ENCODE measurements at regions not wholly inside any gene's neighbourhood (a gene's known extent, or its start where the extent isn't known, plus 50 kb on each side); places are given as distances from the start of the nearest gene placed in this dataset.
"Not testable (repeated sequence)": the region's sequence is repeated elsewhere in the genome, so short reads cannot be mapped to it uniquely, and the experiment has no call there.

DNA sequence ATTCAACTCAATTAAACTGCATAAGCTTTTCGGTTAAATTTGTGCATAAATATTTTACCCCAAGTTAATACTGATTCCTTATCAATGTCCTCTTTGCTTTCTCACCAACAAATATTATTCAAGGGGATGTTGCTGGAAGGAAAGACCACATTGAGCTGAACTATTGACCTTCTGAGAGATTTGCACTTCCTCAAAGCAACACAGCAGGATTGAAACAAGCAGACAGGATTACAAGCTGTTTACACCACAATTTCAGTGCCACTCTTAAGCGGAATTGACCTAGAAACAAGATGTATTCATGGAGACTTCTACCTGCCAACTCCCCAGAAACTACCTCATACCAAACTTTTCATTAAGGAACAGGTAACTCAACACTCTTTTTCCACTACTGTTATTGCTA lies 96.5 kb upstream of the DUSP21 start:
- no peaks in the 10 kb centered on the region for H3K36me3 ChIP-seq (ENCODE audit: insufficient read depth, low read length)
- no peaks in the 10 kb centered on the region for H3K9me3 ChIP-seq (ENCODE audit: low read length)
- intact Hi-C loops (cut with micrococcal nuclease; ENCODE audit: unreplicated experiment): no loop called here
- no peaks in the 10 kb centered on the region for H3K9me2 ChIP-seq (ENCODE audit: insufficient read depth, low read length)
- no peak overlapping the region for H2AFZ ChIP-seq (ENCODE audit: low read length)
- H3K4me1 ChIP-seq (ENCODE audit: insufficient read depth, low read length, poor library complexity, severe bottlenecking): no peaks in the 10 kb centered on the region
- no peak overlapping the region for H3K4me3 ChIP-seq (ENCODE audit: low read depth, low read length, poor library complexity, severe bottlenecking)
- no peak overlapping the region for H3K27ac ChIP-seq (ENCODE audit: low read depth, low read length, poor library complexity, severe bottlenecking)
- H3K4me2 ChIP-seq (ENCODE audit: low read length): no peak overlapping the region
- ChIA-PET POLR2A (no interaction called here), CTCF (ENCODE audit: unreplicated experiment) (no interaction called here)
- BruUV-seq (replicated peaks): no TSS peak
- H4K20me1 ChIP-seq (ENCODE audit: insufficient read depth, low read length): no peaks in the 10 kb centered on the region
- no peak for DNase-seq (ENCODE audit: low spot score)
- no peaks in the 10 kb centered on the region for H3K79me2 ChIP-seq (ENCODE audit: insufficient read depth, low read depth, low read length)
- TF ChIP-seq EZH2phosphoT487 (IDR thresholded peaks at IDR 0.05; ENCODE audit: borderline replicate concordance, low read depth, low read length): no peak
- TF ChIP-seq, protein P1, sequence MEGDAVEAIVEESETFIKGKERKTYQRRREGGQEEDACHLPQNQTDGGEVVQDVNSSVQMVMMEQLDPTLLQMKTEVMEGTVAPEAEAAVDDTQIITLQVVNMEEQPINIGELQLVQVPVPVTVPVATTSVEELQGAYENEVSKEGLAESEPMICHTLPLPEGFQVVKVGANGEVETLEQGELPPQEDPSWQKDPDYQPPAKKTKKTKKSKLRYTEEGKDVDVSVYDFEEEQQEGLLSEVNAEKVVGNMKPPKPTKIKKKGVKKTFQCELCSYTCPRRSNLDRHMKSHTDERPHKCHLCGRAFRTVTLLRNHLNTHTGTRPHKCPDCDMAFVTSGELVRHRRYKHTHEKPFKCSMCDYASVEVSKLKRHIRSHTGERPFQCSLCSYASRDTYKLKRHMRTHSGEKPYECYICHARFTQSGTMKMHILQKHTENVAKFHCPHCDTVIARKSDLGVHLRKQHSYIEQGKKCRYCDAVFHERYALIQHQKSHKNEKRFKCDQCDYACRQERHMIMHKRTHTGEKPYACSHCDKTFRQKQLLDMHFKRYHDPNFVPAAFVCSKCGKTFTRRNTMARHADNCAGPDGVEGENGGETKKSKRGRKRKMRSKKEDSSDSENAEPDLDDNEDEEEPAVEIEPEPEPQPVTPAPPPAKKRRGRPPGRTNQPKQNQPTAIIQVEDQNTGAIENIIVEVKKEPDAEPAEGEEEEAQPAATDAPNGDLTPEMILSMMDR (conservative IDR thresholded peaks at IDR 0.05; ENCODE audit: low read length): no peak

DNA sequence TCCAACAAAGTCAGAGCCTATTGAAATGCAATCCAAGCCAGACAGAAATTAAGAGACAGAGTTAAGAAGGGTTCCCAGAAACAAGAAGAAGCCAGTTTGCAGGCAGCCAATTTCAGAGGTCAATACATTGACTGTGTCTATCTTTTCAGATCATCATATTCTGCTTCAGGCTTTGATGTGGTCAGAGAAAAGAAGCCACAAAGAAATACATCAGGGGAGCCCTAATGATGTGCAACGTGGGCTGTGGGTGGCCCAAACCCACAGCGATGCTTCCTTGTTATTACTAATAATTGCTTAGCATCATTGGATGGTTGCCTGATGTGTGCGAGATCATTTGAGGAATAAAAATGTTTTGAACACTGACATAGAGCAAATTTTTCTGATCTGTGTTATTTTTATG lies 99.0 kb upstream of the DUSP21 start:
- Histone ChIP-seq H4K20me1 (ENCODE audit: insufficient read depth, low read length) (no peaks in the 10 kb centered on the region), H3K4me3 (ENCODE audit: low read depth, low read length, poor library complexity, severe bottlenecking) (no peak overlapping the region), H2AFZ (ENCODE audit: low read length) (no peak overlapping the region), H3K36me3 (ENCODE audit: insufficient read depth, low read length) (no peaks in the 10 kb centered on the region), H3K79me2 (ENCODE audit: insufficient read depth, low read depth, low read length) (no peaks in the 10 kb centered on the region), H3K9me3 (ENCODE audit: low read length) (no peaks in the 10 kb centered on the region), H3K4me2 (ENCODE audit: low read length) (no peak overlapping the region), H3K4me1 (ENCODE audit: insufficient read depth, low read length, poor library complexity, severe bottlenecking) (no peaks in the 10 kb centered on the region), H3K9me2 (ENCODE audit: insufficient read depth, low read length) (no peaks in the 10 kb centered on the region), H3K27ac (ENCODE audit: low read depth, low read length, poor library complexity, severe bottlenecking) (no peak overlapping the region)
- DNase-seq (ENCODE audit: low spot score): no peak
- TF ChIP-seq EZH2phosphoT487 (IDR thresholded peaks at IDR 0.05; ENCODE audit: borderline replicate concordance, low read depth, low read length): no peak
- TF ChIP-seq, protein P1 (conservative IDR thresholded peaks at IDR 0.05; ENCODE audit: low read length): no peak
- CTCF ChIA-PET (ENCODE audit: unreplicated experiment): no interaction called here
- no TSS peak for BruUV-seq (replicated peaks)
- intact Hi-C loops (cut with micrococcal nuclease; ENCODE audit: unreplicated experiment): no loop called here
- POLR2A ChIA-PET: interaction anchor here (0.6 kb wide), 1 partner anchor 1136 kb away, joined by 4 read pairs; no protein-coding TSS in a partner anchor

DNA sequence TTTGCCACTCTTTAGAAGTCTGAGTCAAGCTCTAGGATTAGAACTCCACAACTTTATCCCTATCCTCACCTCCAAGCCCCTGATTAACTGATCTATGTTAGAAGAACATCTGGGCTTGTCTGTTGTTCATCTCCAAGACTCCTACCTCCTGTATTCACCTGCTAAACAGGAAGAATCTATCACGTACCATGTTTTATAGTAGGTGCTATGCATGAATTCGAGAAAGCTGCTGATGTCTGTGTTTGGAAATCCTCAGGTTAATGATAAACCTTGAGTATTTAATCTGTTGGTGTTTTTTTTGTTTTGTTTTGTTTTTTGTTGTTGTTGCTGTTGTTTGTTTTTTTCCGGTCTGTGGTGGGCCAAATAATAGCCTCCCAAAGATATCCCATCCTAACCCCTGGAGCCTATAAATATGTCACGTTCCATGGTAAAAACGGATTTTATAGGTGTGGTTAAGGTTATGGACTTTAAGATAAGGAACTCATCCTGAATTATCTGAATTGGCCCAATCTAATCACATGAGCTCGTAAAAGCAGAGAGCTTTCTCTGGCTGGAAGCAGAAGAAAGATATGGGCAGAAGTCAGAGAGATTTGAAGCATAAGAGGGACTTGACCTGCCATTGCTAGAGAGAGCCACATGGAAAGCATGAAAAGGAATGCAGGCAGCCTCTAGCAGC lies 101.2 kb upstream of the DUSP21 start:
- POLR2A ChIA-PET: no interaction called here
- intact Hi-C loops (cut with micrococcal nuclease; ENCODE audit: unreplicated experiment): no loop called here

DNA sequence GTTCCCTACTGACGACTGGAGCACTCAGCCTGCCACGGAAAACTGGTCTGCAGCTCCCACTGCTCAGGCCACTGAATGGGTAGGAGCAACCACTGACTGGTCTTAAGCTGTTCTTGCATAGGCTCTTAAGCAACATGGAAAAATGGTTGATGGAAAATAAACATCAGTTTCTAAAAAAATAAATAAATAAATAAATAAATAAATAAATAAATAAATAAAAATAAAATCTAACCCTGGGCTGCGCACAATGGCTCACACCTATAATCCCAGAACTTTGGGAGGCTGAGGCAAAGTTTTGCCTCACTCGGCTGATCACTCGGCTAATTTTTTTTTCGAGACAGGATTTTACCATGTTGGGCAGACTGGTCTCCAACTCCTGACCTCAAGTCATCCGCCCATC lies 102.0 kb upstream of the DUSP21 start:
- BruUV-seq (replicated peaks); POLR2A ChIA-PET; CTCF ChIA-PET (ENCODE audit: unreplicated experiment): not testable (repeated sequence)

More for the DNA sequence above, 101.2 kb upstream of the DUSP21 start:
- Histone ChIP-seq H3K4me1 (ENCODE audit: insufficient read depth, low read length, poor library complexity, severe bottlenecking) (no peaks in the 10 kb centered on the region), H3K9me2 (ENCODE audit: insufficient read depth, low read length) (no peaks in the 10 kb centered on the region), H3K79me2 (ENCODE audit: insufficient read depth, low read depth, low read length) (no peaks in the 10 kb centered on the region), H4K20me1 (ENCODE audit: insufficient read depth, low read length) (no peaks in the 10 kb centered on the region), H3K4me3 (ENCODE audit: low read depth, low read length, poor library complexity, severe bottlenecking) (no peak overlapping the region), H3K36me3 (ENCODE audit: insufficient read depth, low read length) (no peaks in the 10 kb centered on the region), H3K4me2 (ENCODE audit: low read length) (no peak overlapping the region), H3K9me3 (ENCODE audit: low read length) (no peaks in the 10 kb centered on the region), H2AFZ (ENCODE audit: low read length) (no peak overlapping the region), H3K27ac (ENCODE audit: low read depth, low read length, poor library complexity, severe bottlenecking) (no peak overlapping the region)
- CTCF ChIA-PET (ENCODE audit: unreplicated experiment): no interaction called here
- BruUV-seq (replicated peaks): no TSS peak
- TF ChIP-seq, protein P1 (conservative IDR thresholded peaks at IDR 0.05; ENCODE audit: low read length): no peak
- TF ChIP-seq EZH2phosphoT487 (IDR thresholded peaks at IDR 0.05; ENCODE audit: borderline replicate concordance, low read depth, low read length): no peak
- no peak for DNase-seq (ENCODE audit: low spot score)

More for the DNA sequence above, 102.0 kb upstream of the DUSP21 start:
- H3K36me3 ChIP-seq (ENCODE audit: insufficient read depth, low read length); H2AFZ ChIP-seq (ENCODE audit: low read length); intact Hi-C loops (cut with micrococcal nuclease; ENCODE audit: unreplicated experiment); H4K20me1 ChIP-seq (ENCODE audit: insufficient read depth, low read length); H3K4me3 ChIP-seq (ENCODE audit: low read depth, low read length, poor library complexity, severe bottlenecking); DNase-seq (ENCODE audit: low spot score); H3K27ac ChIP-seq (ENCODE audit: low read depth, low read length, poor library complexity, severe bottlenecking); H3K4me1 ChIP-seq (ENCODE audit: insufficient read depth, low read length, poor library complexity, severe bottlenecking); H3K4me2 ChIP-seq (ENCODE audit: low read length); H3K79me2 ChIP-seq (ENCODE audit: insufficient read depth, low read depth, low read length); H3K9me2 ChIP-seq (ENCODE audit: insufficient read depth, low read length); H3K9me3 ChIP-seq (ENCODE audit: low read length): not testable (repeated sequence)
